ENCODE measurements at regions not wholly inside any gene's neighbourhood (a gene's known extent, or its start where the extent isn't known, plus 50 kb on each side); places are given as distances from the start of the nearest gene placed in this dataset.
"Not testable (repeated sequence)": the region's sequence is repeated elsewhere in the genome, so short reads cannot be mapped to it uniquely, and the experiment has no call there.

DNA sequence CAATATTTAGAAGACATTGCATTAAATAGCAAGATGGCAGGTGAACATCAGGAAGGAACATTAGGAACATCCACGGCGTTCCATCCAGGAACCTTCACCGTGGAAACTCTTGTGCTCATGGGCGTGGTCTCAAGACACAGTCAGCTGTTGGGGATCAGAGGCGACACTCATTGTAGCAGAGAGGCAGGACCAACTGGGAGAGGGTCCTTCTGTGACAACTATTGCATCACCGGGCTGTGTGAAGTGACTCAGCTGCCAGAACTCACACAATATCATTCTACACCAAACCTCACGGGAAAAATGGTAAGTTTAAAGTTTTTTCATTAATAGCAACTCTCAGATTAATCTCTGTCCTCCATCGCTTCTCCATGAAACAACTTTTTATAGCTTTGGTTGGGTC is 334.8 kb upstream of the SULF2 start:
- Histone ChIP-seq H3K27ac (ENCODE audit: low read depth, low read length) (no peak overlapping the region), H3K4me1 (ENCODE audit: control insufficient read depth, low read length) (no peaks in the 10 kb centered on the region), H3K9me2 (replicated peaks; ENCODE audit: control insufficient read depth, low read length) (no peaks in the 10 kb centered on the region), H3K9me3 (ENCODE audit: control insufficient read depth, insufficient read depth, low read length) (no peaks in the 10 kb centered on the region), H3K79me2 (ENCODE audit: control insufficient read depth, low read length) (no peaks in the 10 kb centered on the region), H3K27me3 (ENCODE audit: control insufficient read depth, low read length) (no peaks in the 10 kb centered on the region), H3K4me3 (ENCODE audit: low read length) (no peak overlapping the region), H4K20me1 (ENCODE audit: control insufficient read depth, insufficient read depth, low read depth, low read length) (no peaks in the 10 kb centered on the region), H3K4me2 (ENCODE audit: low read length) (no peak overlapping the region), H3F3A (ENCODE audit: control insufficient read depth, insufficient read depth) (no peaks in the 10 kb centered on the region), H3K36me3 (ENCODE audit: control insufficient read depth, low read length) (no peaks in the 10 kb centered on the region)
- no peak for TF ChIP-seq EZH2phosphoT487 (IDR thresholded peaks at IDR 0.05; ENCODE audit: borderline replicate concordance, low read length)
- TF ChIP-seq, protein P1, sequence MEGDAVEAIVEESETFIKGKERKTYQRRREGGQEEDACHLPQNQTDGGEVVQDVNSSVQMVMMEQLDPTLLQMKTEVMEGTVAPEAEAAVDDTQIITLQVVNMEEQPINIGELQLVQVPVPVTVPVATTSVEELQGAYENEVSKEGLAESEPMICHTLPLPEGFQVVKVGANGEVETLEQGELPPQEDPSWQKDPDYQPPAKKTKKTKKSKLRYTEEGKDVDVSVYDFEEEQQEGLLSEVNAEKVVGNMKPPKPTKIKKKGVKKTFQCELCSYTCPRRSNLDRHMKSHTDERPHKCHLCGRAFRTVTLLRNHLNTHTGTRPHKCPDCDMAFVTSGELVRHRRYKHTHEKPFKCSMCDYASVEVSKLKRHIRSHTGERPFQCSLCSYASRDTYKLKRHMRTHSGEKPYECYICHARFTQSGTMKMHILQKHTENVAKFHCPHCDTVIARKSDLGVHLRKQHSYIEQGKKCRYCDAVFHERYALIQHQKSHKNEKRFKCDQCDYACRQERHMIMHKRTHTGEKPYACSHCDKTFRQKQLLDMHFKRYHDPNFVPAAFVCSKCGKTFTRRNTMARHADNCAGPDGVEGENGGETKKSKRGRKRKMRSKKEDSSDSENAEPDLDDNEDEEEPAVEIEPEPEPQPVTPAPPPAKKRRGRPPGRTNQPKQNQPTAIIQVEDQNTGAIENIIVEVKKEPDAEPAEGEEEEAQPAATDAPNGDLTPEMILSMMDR (IDR thresholded peaks at IDR 0.05; ENCODE audit: low read depth, low read length, poor library complexity, severe bottlenecking), result no peak

DNA sequence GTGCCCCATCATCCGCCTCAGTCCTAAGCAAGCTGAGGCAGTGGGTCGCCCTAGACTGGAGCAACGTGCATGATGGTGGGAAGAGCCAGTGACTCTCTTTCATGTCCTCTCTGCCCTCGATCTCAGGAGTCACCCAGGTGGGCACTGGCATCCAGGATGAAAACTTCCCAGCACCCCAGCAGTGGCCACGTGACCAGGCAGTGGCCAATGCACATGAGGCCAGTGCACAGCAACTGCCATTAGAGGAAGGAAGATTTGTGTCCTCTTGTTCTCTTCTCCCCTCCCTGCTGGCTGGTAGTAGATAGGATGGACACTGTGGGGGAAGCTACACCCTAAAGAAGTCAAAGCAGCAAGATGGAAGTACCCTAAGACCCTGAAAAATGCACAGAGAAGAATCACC is 334.1 kb upstream of the SULF2 start:
- not testable (repeated sequence) for H3F3A ChIP-seq (ENCODE audit: control insufficient read depth, insufficient read depth); H3K4me3 ChIP-seq (ENCODE audit: low read length); H3K79me2 ChIP-seq (ENCODE audit: control insufficient read depth, low read length); H3K4me1 ChIP-seq (ENCODE audit: control insufficient read depth, low read length); H3K27ac ChIP-seq (ENCODE audit: low read depth, low read length); H3K27me3 ChIP-seq (ENCODE audit: control insufficient read depth, low read length); H4K20me1 ChIP-seq (ENCODE audit: control insufficient read depth, insufficient read depth, low read depth, low read length); H3K9me3 ChIP-seq (ENCODE audit: control insufficient read depth, insufficient read depth, low read length); H3K9me2 ChIP-seq (replicated peaks; ENCODE audit: control insufficient read depth, low read length); H3K4me2 ChIP-seq (ENCODE audit: low read length); H3K36me3 ChIP-seq (ENCODE audit: control insufficient read depth, low read length)

DNA sequence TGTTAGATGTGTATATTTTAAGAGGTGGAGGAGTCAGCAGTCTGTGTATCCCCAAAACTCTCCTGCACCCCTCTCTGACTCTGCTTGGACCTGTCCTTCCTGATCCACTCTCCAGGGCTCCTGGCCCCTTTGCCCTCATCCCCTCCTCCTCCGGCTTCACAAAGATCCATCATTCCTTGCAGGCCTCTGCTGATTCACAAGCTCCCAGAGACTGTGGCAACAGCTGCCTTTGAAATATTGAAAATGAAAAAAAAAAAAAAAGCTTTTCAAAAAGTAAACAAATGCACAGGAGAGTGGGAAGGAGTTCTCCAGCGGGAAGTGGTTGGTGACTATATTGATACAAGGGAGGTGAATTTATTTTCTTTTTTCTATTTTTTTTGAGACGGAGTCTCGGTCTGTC is 330.2 kb upstream of the SULF2 start:
- H3K9me2 ChIP-seq (replicated peaks; ENCODE audit: control insufficient read depth, low read length), result no peaks in the 10 kb centered on the region
- TF ChIP-seq EZH2phosphoT487 (IDR thresholded peaks at IDR 0.05; ENCODE audit: borderline replicate concordance, low read length), result no peak
- TF ChIP-seq, protein P1 (IDR thresholded peaks at IDR 0.05; ENCODE audit: low read depth, low read length, poor library complexity, severe bottlenecking), result no peak
- H3K79me2 ChIP-seq (ENCODE audit: control insufficient read depth, low read length), result no peaks in the 10 kb centered on the region
- no peak overlapping the region for H3K27ac ChIP-seq (ENCODE audit: low read depth, low read length)
- no peak overlapping the region for H3K4me2 ChIP-seq (ENCODE audit: low read length)
- H3K27me3 ChIP-seq (ENCODE audit: control insufficient read depth, low read length), result no peaks in the 10 kb centered on the region
- H3K36me3 ChIP-seq (ENCODE audit: control insufficient read depth, low read length), result no peaks in the 10 kb centered on the region
- H3K4me1 ChIP-seq (ENCODE audit: control insufficient read depth, low read length), result no peaks in the 10 kb centered on the region
- no peak overlapping the region for H3K4me3 ChIP-seq (ENCODE audit: low read length)
- no peaks in the 10 kb centered on the region for H4K20me1 ChIP-seq (ENCODE audit: control insufficient read depth, insufficient read depth, low read depth, low read length)
- no peaks in the 10 kb centered on the region for H3K9me3 ChIP-seq (ENCODE audit: control insufficient read depth, insufficient read depth, low read length)
- no peaks in the 10 kb centered on the region for H3F3A ChIP-seq (ENCODE audit: control insufficient read depth, insufficient read depth)

DNA sequence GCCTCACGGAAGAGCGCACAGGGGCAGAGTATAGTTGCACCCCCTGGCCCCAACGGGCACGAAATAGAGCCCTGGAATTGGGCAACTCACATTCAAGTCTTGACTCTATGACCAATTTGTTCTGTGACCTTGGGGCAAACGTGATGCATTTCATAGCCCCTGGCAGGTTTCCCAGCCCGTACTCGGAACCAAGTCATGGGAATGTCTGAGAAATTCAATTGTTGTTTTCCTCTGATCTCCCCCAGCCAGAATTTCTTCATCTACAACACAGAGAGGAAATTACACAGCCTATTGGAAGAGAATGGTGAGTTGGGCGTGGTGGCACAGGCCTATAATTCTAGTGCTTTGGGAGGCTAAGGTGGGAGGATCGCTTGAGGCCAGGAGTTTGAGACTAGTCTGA is 322.3 kb upstream of the SULF2 start:
- Histone ChIP-seq H3K27me3 (ENCODE audit: control insufficient read depth, low read length) (no peaks in the 10 kb centered on the region), H3K36me3 (ENCODE audit: control insufficient read depth, low read length) (no peaks in the 10 kb centered on the region), H4K20me1 (ENCODE audit: control insufficient read depth, insufficient read depth, low read depth, low read length) (no peaks in the 10 kb centered on the region), H3K79me2 (ENCODE audit: control insufficient read depth, low read length) (no peaks in the 10 kb centered on the region), H3K4me3 (ENCODE audit: low read length) (no peak overlapping the region), H3F3A (ENCODE audit: control insufficient read depth, insufficient read depth) (no peaks in the 10 kb centered on the region), H3K9me3 (ENCODE audit: control insufficient read depth, insufficient read depth, low read length) (no peaks in the 10 kb centered on the region), H3K27ac (ENCODE audit: low read depth, low read length) (no peak overlapping the region), H3K4me1 (ENCODE audit: control insufficient read depth, low read length) (no peaks in the 10 kb centered on the region), H3K4me2 (ENCODE audit: low read length) (no peak overlapping the region), H3K9me2 (replicated peaks; ENCODE audit: control insufficient read depth, low read length) (no peaks in the 10 kb centered on the region)
- TF ChIP-seq EZH2phosphoT487 (IDR thresholded peaks at IDR 0.05; ENCODE audit: borderline replicate concordance, low read length), result no peak
- TF ChIP-seq, protein P1 (IDR thresholded peaks at IDR 0.05; ENCODE audit: low read depth, low read length, poor library complexity, severe bottlenecking), result no peak
